Activated CD8-positive, alpha-beta memory T cell treated with anti-CD3 and anti-CD28 coated beads for 36 hours (primary cell): ENCODE measurements at regions not wholly inside any gene's neighbourhood (a gene's known extent, or its start where the extent isn't known, plus 50 kb on each side); places are given as distances from the start of the nearest gene placed in this dataset.
"Not testable (repeated sequence)": the region's sequence is repeated elsewhere in the genome, so short reads cannot be mapped to it uniquely, and the experiment has no call there.

Experiments used
- CTCF ChIA-PET: fragments of 350-600 bp; sonication (Branson Sonifier 250); formaldehyde crosslinking; loops from one replicate; lab custom pipeline; 2021; ENCODE audit warnings: antibody characterized with exemption; lab: Charles Lee
- POLR2A ChIA-PET: fragments of 350-600 bp; sonication (Branson Sonifier 250); formaldehyde crosslinking; loops from one replicate; lab custom pipeline; 2021; ENCODE audit warnings: antibody characterized with exemption; lab: Charles Lee

- ChIA-PET POLR2A (no interaction called here), CTCF (no interaction called here)
Measured at GRCh38 chrX:95218976-95219375, 1465.7 kb upstream of the DIAPH2 start.

- POLR2A ChIA-PET, result no interaction called here
- CTCF ChIA-PET, result no interaction called here
Measured at GRCh38 chrX:95248386-95248785, 1436.3 kb upstream of the DIAPH2 start.

- POLR2A ChIA-PET, result no interaction called here
Measured at GRCh38 chrX:95290455-95290854, 1394.2 kb upstream of the DIAPH2 start.

GRCh38 chrX:95291561-95291960 is 1393.1 kb upstream of the DIAPH2 start:
- CTCF ChIA-PET, result no interaction called here
- POLR2A ChIA-PET, result no interaction called here

More at GRCh38 chrX:95290455-95290854, 1394.2 kb upstream of the DIAPH2 start:
- CTCF ChIA-PET, result no interaction called here

GRCh38 chrX:95318882-95319281 is 1365.8 kb upstream of the DIAPH2 start:
- CTCF ChIA-PET, result no interaction called here
- POLR2A ChIA-PET, result no interaction called here

GRCh38 chrX:95325185-95325584 is 1359.5 kb upstream of the DIAPH2 start:
- ChIA-PET CTCF (no interaction called here), POLR2A (no interaction called here)

GRCh38 chrX:95330292-95330691 is 1354.3 kb upstream of the DIAPH2 start:
- CTCF ChIA-PET, result no interaction called here
- POLR2A ChIA-PET, result no interaction called here

GRCh38 chrX:95332530-95332929 is 1352.1 kb upstream of the DIAPH2 start:
- CTCF ChIA-PET, result no interaction called here
- POLR2A ChIA-PET, result no interaction called here

- ChIA-PET CTCF (no interaction called here), POLR2A (no interaction called here)
Measured at GRCh38 chrX:95346856-95347255, 1337.8 kb upstream of the DIAPH2 start.

GRCh38 chrX:95350774-95351488 is 1333.7 kb upstream of the DIAPH2 start:
- ChIA-PET CTCF (no interaction called here), POLR2A (no interaction called here)

- ChIA-PET CTCF (no interaction called here), POLR2A (no interaction called here)
Measured at GRCh38 chrX:95367286-95367685, 1317.4 kb upstream of the DIAPH2 start.

- CTCF ChIA-PET, result no interaction called here
- POLR2A ChIA-PET, result no interaction called here
Measured at GRCh38 chrX:95382799-95383198, 1301.8 kb upstream of the DIAPH2 start.

- ChIA-PET POLR2A (no interaction called here), CTCF (no interaction called here)
Measured at GRCh38 chrX:95383778-95384177, 1300.9 kb upstream of the DIAPH2 start.

- ChIA-PET POLR2A (no interaction called here), CTCF (no interaction called here)
Measured at GRCh38 chrX:95427389-95427788, 1257.3 kb upstream of the DIAPH2 start.

GRCh38 chrX:95435198-95435597 is 1249.4 kb upstream of the DIAPH2 start:
- ChIA-PET CTCF (no interaction called here), POLR2A (no interaction called here)

GRCh38 chrX:95441836-95442235 is 1242.8 kb upstream of the DIAPH2 start:
- ChIA-PET POLR2A (no interaction called here), CTCF (no interaction called here)

- POLR2A ChIA-PET, result no interaction called here
- CTCF ChIA-PET, result no interaction called here
Measured at GRCh38 chrX:95484781-95485180, 1199.9 kb upstream of the DIAPH2 start.

GRCh38 chrX:95505721-95506120 is 1178.9 kb upstream of the DIAPH2 start:
- POLR2A ChIA-PET, result no interaction called here
- CTCF ChIA-PET, result no interaction called here

GRCh38 chrX:95509474-95509873 is 1175.2 kb upstream of the DIAPH2 start:
- ChIA-PET POLR2A (no interaction called here), CTCF (no interaction called here)

GRCh38 chrX:95524018-95524417 is 1160.6 kb upstream of the DIAPH2 start:
- POLR2A ChIA-PET, CTCF ChIA-PET: not testable (repeated sequence)

- POLR2A ChIA-PET, result no interaction called here
- CTCF ChIA-PET, result no interaction called here
Measured at GRCh38 chrX:95536111-95536510, 1148.5 kb upstream of the DIAPH2 start.

GRCh38 chrX:95536661-95537060 is 1148.0 kb upstream of the DIAPH2 start:
- ChIA-PET CTCF (no interaction called here), POLR2A (no interaction called here)
